Nephron (organoid): ENCODE measurements at regions not wholly inside any gene's neighbourhood (a gene's known extent, or its start where the extent isn't known, plus 50 kb on each side); places are given as distances from the start of the nearest gene placed in this dataset.

Source experiments
- H3K27ac Mint-ChIP-seq, 3 experiments: 2 replicates each; pipeline ENCODE4 v1.8.0; 2020; ENCODE audit warnings: mixed read lengths in 3 of 3, mild to moderate bottlenecking in 2 of 3, moderate library complexity in 1 of 3
- H3K27me3 Mint-ChIP-seq: 2 replicates; pipeline ENCODE4 v1.8.0; 2021; ENCODE audit warnings: low read depth, mild to moderate bottlenecking, moderate library complexity, mixed read lengths
- H3K36me3 Mint-ChIP-seq: 2 replicates; pipeline ENCODE4 v1.8.0; 2020; ENCODE audit warnings: low read depth, mixed read lengths
- H3K4me1 Mint-ChIP-seq: 2 replicates; pipeline ENCODE4 v1.8.0; 2020; ENCODE audit warnings: mixed read lengths
- H3K4me3 Mint-ChIP-seq, 3 experiments: 2 replicates each; pipeline ENCODE4 v1.8.0; 2020; ENCODE audit warnings: mild to moderate bottlenecking in 3 of 3, mixed read lengths in 3 of 3, moderate library complexity in 2 of 3
- H3K9me3 Mint-ChIP-seq: 2 replicates; pipeline ENCODE4 v1.8.0; 2020; ENCODE audit warnings: mixed read lengths
- TF ChIP-seq, protein P1 (sequence below), 3 experiments: fragments of 200-600 bp; sonication (generic); IDR thresholded peaks; one replicate each; pipeline ENCODE4 v1.5.0; 2021; ENCODE audit warnings: antibody characterized with exemption in 3 of 3; ENCODE audit not compliant: unreplicated experiment in 3 of 3

DNA sequence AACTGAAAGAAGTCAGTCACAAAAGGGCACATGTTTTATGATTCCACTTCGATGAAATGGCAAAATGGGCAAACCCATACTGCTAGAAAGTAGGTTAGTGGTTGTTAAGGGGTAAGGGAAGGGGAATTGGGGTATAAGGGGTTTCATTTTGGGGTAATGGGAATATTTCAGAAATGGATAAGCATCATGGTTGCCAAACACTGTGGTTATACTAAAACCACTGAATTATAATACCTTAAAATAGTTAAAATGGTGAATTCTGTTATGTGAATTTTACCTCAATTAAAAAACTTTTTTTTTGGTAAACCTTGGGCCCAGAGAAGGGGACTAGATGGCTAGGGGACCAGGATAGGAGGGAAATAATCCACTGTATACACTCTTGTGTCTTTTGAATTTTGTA, 52.3 kb upstream of the BHLHE40 start:
- Mint-ChIP-seq H3K27me3 (no peaks in the 10 kb centered on the region), H3K4me1 (no peaks in the 10 kb centered on the region), H3K9me3 (no peaks in the 10 kb centered on the region), H3K4me3 (no peak overlapping the region), H3K36me3 (no peaks in the 10 kb centered on the region), H3K27ac (no peak overlapping the region)
- TF ChIP-seq, protein P1, sequence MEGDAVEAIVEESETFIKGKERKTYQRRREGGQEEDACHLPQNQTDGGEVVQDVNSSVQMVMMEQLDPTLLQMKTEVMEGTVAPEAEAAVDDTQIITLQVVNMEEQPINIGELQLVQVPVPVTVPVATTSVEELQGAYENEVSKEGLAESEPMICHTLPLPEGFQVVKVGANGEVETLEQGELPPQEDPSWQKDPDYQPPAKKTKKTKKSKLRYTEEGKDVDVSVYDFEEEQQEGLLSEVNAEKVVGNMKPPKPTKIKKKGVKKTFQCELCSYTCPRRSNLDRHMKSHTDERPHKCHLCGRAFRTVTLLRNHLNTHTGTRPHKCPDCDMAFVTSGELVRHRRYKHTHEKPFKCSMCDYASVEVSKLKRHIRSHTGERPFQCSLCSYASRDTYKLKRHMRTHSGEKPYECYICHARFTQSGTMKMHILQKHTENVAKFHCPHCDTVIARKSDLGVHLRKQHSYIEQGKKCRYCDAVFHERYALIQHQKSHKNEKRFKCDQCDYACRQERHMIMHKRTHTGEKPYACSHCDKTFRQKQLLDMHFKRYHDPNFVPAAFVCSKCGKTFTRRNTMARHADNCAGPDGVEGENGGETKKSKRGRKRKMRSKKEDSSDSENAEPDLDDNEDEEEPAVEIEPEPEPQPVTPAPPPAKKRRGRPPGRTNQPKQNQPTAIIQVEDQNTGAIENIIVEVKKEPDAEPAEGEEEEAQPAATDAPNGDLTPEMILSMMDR (IDR thresholded peaks at IDR 0.05; ENCODE audit: unreplicated experiment in 3 of 3), result no peak

DNA sequence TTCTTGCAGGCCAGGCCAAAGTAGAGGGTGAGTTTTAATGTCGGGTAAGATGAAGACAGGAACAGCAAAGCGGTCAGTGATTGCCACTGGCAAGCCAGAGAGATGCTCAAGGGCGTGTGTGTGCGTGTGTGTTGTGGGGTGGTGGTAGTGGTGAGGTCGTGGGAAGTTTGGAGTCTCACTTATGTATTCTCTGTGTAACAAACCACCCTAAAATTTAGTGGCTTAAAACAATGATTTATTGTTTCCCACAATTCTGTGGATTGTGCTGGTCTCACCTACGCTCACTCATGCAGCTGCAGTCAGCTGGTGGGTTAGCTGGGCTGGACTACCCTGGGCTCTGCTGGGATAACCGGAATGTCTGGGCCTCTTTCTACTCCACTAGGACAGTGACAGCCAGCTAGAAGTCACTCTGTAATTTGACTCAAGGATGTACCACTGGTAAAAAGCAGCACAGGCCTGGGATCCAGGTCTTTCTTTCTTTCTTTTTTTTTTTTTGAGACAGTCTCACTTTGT, 50.9 kb upstream of the BHLHE40 start:
- Mint-ChIP-seq H3K27ac (no peak overlapping the region), H3K9me3 (no peaks in the 10 kb centered on the region), H3K4me3 (no peak overlapping the region), H3K4me1 (no peaks in the 10 kb centered on the region), H3K27me3 (no peaks in the 10 kb centered on the region), H3K36me3 (no peaks in the 10 kb centered on the region)
- TF ChIP-seq, protein P1 (IDR thresholded peaks at IDR 0.05; ENCODE audit: unreplicated experiment in 3 of 3), result no peak
